Right ventricle myocardium inferior (tissue), 1 donor: ENCODE measurements at regions not wholly inside any gene's neighbourhood (a gene's known extent, or its start where the extent isn't known, plus 50 kb on each side); places are given as distances from the start of the nearest gene placed in this dataset.
A peak's percentile ranks its signal among the peaks of the same experiment; 100 is the strongest.

Experiments used
- ATAC-seq: fragments of 200-7000 bp; cut with Tn5 transposase; one replicate; pipeline ENCODE4 v1.9.1; 2020; ENCODE audit warnings: mild to moderate bottlenecking, moderate library complexity
- DNase-seq: peaks from one replicate; pipeline ENCODE4 v3.0.0; 2021; ENCODE audit errors: missing footprints
- intact Hi-C: fragments of 100-400 bp; cut with DNase I; formaldehyde crosslinking; loops from one replicate; pipeline ENCODE4 v1.11.0; 2022
- donor health status: DM: no; HTN: yes; CAD: no; lungs with severe emphysema.

- DNase-seq (no peak), ATAC-seq (no peak)
- intact Hi-C loops: no loop called here
Measured at GRCh38 chr18:38961880-38962279, 1396.3 kb upstream of the CELF4 start.

- no peak for DNase-seq
- ATAC-seq: no peak
- intact Hi-C loops: no loop called here
Measured at GRCh38 chr18:38957736-38958135, 1392.1 kb upstream of the CELF4 start.

DNA sequence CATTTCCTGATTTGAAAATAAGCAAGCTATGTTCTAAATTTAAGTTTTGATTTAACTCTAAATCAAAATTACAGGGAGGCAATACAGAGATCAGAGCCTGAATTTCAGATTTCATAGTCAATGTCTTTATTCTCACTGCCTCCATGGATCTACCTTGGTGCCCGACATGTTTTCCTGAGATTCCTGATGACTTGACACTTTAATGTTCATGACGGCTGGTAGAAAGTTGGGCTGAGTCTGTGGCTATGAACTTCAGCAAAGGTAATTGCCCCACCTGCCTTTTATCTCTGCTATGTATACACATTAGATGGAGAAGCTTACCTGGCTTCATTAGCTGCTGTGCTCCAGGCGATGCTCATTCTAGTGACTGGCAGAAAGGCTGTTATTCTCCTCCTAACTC is 1390.5 kb upstream of the CELF4 start:
- no peak for DNase-seq
- ATAC-seq: no peak
- intact Hi-C loops: no loop called here

DNA sequence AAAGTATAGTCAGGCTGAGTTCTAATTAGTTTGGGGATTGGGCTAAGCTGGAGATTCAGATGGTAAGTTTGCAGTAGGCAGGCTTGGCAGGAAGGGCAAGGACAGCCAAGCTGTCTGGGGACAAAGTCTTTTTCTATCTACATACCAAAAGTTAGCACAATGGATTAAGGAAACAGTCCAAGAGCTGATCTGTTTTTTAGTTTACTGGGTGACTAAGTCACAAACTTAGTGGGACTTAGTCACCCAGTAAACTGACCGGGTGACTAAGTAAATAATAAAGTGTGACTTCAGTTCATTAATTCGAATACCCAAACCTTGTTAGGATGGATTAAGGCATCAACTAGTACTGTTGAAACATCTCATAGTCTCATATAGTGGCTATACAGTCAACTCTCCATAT is 1386.0 kb upstream of the CELF4 start:
- no peak for DNase-seq
- ATAC-seq: no peak
- intact Hi-C loops: no loop called here

- intact Hi-C loops: no loop called here
- DNase-seq: no peak
- ATAC-seq: no peak
Measured at GRCh38 chr18:38948436-38948835, 1382.8 kb upstream of the CELF4 start.

GRCh38 chr18:38944446-38945024 is 1378.9 kb upstream of the CELF4 start:
- intact Hi-C loops: no loop called here

GRCh38 chr18:38941711-38942561 is 1376.3 kb upstream of the CELF4 start:
- DNase-seq (no peak), ATAC-seq (no peak)
- intact Hi-C loops: no loop called here

More at GRCh38 chr18:38944446-38945024, 1378.9 kb upstream of the CELF4 start:
- DNase-seq: peak; percentile 47
- ATAC-seq: no peak

GRCh38 chr18:38940863-38941531 is 1375.4 kb upstream of the CELF4 start:
- no peak for ATAC-seq
- intact Hi-C loops: no loop called here
- no peak for DNase-seq

GRCh38 chr18:38940475-38940862 is 1374.9 kb upstream of the CELF4 start:
- no peak for DNase-seq
- intact Hi-C loops: no loop called here
- no peak for ATAC-seq

DNA sequence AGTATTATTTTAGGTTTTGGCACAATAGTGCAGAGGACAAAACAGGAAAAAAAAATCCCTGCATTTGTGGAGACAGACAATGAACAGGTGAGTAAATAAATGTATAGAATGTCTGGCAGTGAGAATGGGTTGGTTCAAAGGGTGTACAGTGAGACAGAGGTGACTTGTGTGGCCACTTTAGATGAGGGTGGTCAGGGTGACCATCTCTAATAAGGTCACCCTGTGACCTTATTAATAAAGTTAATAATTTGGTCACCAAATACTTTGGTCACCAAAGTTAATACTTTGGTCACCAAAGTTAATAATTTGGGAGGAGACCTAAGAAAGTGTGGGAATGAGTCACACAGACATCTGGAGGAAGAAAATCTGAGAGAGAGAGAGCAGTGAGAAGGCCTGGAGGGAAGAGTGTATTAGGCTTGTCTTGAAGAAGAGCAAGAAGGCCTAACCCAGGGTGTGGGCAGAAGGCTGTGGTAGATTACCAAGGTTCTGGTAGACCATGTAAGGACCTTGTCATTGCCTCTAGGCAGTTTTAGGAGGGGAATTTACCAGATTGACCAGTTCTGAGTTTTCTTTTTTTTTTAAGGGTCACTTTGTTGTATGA is 1368.4 kb upstream of the CELF4 start:
- DNase-seq: no peak
- intact Hi-C loops: no loop called here

DNA sequence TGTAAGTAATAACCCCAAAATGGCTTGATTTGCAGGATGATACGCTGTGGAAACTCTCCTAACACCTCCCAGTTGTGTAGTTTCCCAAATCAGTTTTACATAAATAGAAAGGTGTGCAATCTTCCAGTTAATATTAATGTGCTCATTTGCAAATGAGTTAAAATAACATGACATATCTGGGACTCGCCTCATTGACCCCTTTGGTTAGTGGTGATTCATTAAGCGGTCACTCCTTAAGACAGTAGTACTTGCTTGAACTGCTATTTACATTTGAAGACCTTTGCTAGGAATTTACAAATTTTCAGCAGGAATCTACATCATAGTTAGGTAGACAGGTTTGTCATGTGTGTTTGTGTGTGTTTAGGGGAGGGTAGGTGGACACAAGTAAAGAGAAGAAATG is 1367.7 kb upstream of the CELF4 start:
- DNase-seq: no peak
- ATAC-seq: no peak
- intact Hi-C loops: no loop called here

More for the DNA sequence above, 1368.4 kb upstream of the CELF4 start:
- ATAC-seq: no peak

GRCh38 chr18:38932752-38933151 is 1367.2 kb upstream of the CELF4 start:
- DNase-seq: no peak
- intact Hi-C loops: no loop called here
- no peak for ATAC-seq

DNA sequence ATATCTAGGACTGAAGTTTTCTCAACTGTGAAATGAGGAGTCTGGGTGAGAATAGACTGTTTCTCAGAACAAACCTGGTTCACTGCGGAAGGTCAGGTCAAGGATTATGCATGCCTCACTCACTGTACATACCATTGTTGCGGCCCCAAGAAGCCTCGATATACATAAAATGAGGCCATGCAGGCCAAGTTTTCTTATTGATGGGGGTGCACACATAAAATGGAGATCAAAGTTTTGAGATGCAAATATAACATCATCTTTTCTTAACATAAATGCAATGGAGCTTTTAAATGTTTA is 1366.1 kb upstream of the CELF4 start:
- no peak for ATAC-seq
- intact Hi-C loops: no loop called here
- no peak for DNase-seq

DNA sequence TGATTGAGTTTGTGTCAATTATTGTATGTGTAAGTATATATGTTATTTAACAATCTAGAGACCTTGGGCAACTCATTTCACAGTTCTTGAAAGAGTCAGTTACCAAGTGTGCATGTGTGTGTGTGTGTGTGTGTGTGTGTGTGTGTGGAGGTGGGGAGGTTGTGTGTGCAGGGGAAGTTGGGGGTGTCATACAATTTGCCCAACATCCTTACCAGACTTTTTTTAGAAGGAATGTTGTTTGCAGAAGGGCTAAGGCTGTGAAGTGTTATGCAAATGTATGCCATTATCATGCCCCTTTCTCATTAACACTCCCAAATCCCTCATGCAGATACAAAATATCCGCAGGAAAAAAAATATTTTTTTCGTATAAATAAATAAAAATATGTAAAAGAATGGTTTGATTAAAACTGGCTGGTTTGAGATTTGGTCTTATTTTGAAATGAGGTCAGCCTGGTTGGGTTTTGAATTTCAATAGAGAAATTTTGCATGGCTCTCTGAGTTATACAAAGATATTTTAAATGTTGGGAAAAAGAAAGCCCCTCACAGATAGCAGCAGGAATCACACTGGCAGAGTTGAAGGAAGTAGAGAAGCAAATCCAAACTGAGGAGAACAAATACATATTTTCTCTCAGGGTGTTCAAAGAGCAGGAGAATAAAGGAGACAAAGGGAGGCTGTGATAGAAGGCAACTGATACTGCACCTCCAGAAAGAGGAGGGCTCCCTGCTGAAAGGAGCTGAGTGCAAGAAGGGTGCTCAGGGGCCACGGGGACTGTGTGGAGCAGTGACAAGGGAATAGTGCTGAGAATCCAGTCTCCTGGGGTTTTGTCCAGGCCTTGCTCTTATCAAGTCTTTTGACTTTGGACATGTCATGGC is 1365.5 kb upstream of the CELF4 start:
- intact Hi-C loops: no loop called here
- ATAC-seq (no peak), DNase-seq (no peak)

DNA sequence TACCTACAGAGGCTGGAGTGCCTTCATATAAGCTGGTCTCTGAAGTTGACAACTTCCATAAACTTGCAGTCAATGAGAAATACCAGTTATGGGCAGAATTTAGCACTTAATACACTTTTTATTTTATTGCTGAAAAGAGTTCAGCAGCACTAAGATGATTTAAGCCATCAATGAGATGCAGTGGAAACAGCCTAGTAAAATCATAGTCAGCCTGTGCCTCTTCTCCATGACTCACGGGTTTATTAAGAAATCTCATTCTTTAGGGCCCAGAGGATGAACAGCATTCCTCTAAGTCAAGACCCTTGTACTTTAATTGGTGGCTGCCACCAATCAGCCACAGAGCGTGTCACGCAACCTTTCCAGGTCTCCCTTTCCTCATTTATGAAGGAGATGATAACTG is 1357.9 kb upstream of the CELF4 start:
- no peak for ATAC-seq
- intact Hi-C loops: no loop called here
- DNase-seq: no peak

GRCh38 chr18:38923126-38923525 is 1357.5 kb upstream of the CELF4 start:
- ATAC-seq: no peak
- intact Hi-C loops: no loop called here
- DNase-seq: no peak

GRCh38 chr18:38909972-38910371 is 1344.4 kb upstream of the CELF4 start:
- ATAC-seq (no peak), DNase-seq (no peak)
- intact Hi-C loops: no loop called here

DNA sequence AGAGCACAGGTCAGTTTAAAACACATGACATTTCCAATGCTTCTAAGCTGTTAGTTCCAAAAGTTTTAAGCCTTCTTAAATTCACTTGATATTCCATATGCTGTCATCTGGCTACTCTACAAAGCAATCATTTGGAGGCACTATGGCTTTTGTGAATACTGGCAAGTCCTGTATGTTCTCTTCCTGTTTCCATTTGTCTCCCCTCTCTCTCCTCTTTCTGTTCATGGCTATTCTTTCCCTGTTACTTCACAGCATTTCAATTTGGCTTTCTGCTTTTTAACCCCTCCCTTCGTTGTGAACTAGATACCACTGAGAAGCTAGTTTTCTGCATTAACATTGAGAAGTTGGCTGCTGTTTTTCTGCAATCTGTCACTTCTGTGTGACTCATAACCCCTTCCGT is 1337.2 kb upstream of the CELF4 start:
- intact Hi-C loops: no loop called here
- ATAC-seq (no peak), DNase-seq (no peak)

- intact Hi-C loops: no loop called here
- ATAC-seq (no peak), DNase-seq (no peak)
Measured at GRCh38 chr18:38900445-38900844, 1334.8 kb upstream of the CELF4 start.
